VCaP (cell line): ENCODE measurements at regions not wholly inside any gene's neighbourhood (a gene's known extent, or its start where the extent isn't known, plus 50 kb on each side); places are given as distances from the start of the nearest gene placed in this dataset.

Source experiments
- H3K27ac ChIP-seq: fragments of 450-650 bp; 2 replicates; pipeline ENCODE4 v1.5.1; 2017
- CTCF ChIP-seq: fragments of 450-650 bp; conservative IDR thresholded peaks from 2 replicates; pipeline ENCODE4 v1.5.1; 2017; ENCODE audit warnings: mild to moderate bottlenecking, moderate library complexity

DNA sequence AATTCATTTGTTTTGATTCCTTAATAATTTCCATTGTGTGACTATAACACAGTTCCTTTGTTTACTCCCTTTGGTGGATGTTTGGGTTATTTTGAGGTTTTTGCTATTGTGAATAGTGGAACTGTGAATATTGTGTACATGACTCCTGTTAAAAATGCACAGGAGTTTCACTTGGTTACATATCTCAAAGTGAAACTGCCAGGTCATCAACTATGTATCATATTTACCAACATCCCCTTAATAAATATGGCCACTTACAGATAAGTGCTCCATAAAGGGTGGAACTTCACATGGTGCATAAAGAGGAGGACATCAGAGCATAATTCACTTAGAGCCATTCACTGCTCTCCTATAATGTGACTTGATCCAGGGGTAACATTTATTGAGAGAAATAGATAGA, 328.9 kb downstream of the SEC23A start:
- no peak overlapping the region for H3K27ac ChIP-seq
- TF ChIP-seq CTCF = no peak

- no peak for TF ChIP-seq CTCF
- H3K27ac ChIP-seq = no peak overlapping the region
Observed at GRCh38 chr14:38770251-38770650, 332.8 kb downstream of the SEC23A start.

DNA sequence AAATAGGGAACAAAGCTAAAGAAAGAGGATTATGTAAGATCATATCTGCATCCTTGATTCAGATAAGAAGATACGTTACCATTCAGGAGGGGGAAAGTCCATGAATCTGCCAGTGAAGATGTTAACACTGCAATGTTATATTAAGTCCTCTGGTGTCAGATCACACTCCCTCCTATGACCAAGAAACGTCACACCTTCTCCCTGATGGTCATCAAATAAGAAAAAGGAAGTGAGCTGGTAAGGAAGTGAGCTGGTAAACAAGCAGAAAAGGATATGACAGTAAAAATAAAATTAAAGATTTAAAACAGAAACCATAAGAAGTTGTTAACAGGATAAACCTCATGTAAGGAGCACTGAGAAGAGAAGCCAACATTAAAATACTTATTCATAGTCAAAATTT, 340.2 kb downstream of the SEC23A start:
- H3K27ac ChIP-seq = no peak overlapping the region
- no peak for TF ChIP-seq CTCF

- no peak overlapping the region for H3K27ac ChIP-seq
- no peak for TF ChIP-seq CTCF
Observed at GRCh38 chr14:38762426-38762825, 340.6 kb downstream of the SEC23A start.

- no peak for TF ChIP-seq CTCF
Observed at GRCh38 chr14:38761033-38761432, 342.0 kb downstream of the SEC23A start.

DNA sequence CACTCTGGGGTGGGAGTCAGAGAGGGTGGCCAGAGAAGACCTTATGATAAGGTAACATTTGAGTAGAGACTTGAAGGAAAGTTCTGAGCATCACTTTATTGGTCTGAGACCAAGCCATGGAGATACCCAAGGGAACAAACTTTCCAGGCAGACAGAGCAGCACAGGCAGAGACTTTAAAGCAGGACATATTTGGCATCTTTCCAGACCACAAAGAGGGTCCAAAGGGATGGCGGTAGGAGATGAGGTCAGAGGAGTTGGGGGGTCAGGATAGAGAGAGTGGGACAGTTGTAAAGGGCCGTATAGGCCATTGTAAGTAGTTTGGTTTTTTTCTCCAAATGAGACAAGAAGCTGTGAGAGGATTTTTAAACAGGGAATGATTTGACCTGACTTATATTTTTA, 344.4 kb downstream of the SEC23A start:
- no peak for TF ChIP-seq CTCF
- H3K27ac ChIP-seq = no peak overlapping the region

More at GRCh38 chr14:38761033-38761432, 342.0 kb downstream of the SEC23A start:
- peak overlapping the region; percentile 57 for H3K27ac ChIP-seq

DNA sequence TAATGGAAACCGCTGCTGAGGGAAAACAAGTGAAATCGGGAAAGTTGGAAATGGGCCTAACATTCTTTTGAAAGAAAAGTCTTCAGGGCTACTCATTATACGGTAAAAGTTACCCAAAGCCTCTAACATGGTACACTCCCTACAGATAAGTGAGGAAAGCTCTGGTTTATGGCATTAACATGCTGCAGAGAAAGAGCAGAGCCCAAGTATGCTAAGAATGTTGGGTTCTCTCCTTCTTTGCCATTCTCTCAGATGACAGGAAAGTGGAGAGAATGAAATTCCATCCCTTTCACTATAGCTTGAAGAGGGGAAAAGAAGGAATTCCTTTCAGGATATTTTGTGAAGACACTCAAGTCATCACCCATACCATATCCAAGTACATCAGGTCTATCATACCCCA, 348.0 kb downstream of the SEC23A start:
- H3K27ac ChIP-seq = no peak overlapping the region
- TF ChIP-seq CTCF = no peak

- H3K27ac ChIP-seq = no peak overlapping the region
- TF ChIP-seq CTCF = no peak
Observed at GRCh38 chr14:38752750-38753149, 350.3 kb downstream of the SEC23A start.
